HG02798 (cell line): ENCODE measurements at regions not wholly inside any gene's neighbourhood (a gene's known extent, or its start where the extent isn't known, plus 50 kb on each side); places are given as distances from the start of the nearest gene placed in this dataset.

ENCODE experiments used
- ATAC-seq: cut with Tn5 transposase; IDR thresholded peaks from one replicate; pipeline ENCODE4 v1.9.1; 2021; ENCODE audit warnings: mild to moderate bottlenecking; ENCODE audit not compliant: unreplicated experiment, poor library complexity

- no peak for ATAC-seq
Observed at GRCh38 chr1:232273011-232273410, 356.9 kb downstream of the SIPA1L2 start.

- ATAC-seq: no peak
Observed at GRCh38 chr1:232271991-232272589, 357.8 kb downstream of the SIPA1L2 start.

GRCh38 chr1:232271299-232271698, 358.6 kb downstream of the SIPA1L2 start:
- ATAC-seq: no peak

- no peak for ATAC-seq
Observed at GRCh38 chr1:232269988-232270387, 359.9 kb downstream of the SIPA1L2 start.

- ATAC-seq: no peak
Observed at GRCh38 chr1:232267837-232268598, 361.9 kb downstream of the SIPA1L2 start.

GRCh38 chr1:232267092-232267836, 362.7 kb downstream of the SIPA1L2 start:
- no peak for ATAC-seq

GRCh38 chr1:232263452-232263851, 366.5 kb downstream of the SIPA1L2 start:
- ATAC-seq: no peak

GRCh38 chr1:232262991-232263390, 366.9 kb downstream of the SIPA1L2 start:
- no peak for ATAC-seq

- ATAC-seq: no peak
Observed at GRCh38 chr1:232260861-232261260, 369.1 kb downstream of the SIPA1L2 start.

- ATAC-seq: no peak
Observed at GRCh38 chr1:232260045-232260444, 369.9 kb downstream of the SIPA1L2 start.

- ATAC-seq: no peak
Observed at GRCh38 chr1:232259333-232259732, 370.6 kb downstream of the SIPA1L2 start.

GRCh38 chr1:232252546-232253118, 377.3 kb downstream of the SIPA1L2 start:
- no peak for ATAC-seq

- no peak for ATAC-seq
Observed at GRCh38 chr1:232250838-232251237, 379.1 kb downstream of the SIPA1L2 start.

GRCh38 chr1:232249861-232250777, 379.8 kb downstream of the SIPA1L2 start:
- ATAC-seq: no peak

GRCh38 chr1:232249339-232249738, 380.6 kb downstream of the SIPA1L2 start:
- no peak for ATAC-seq

- ATAC-seq: no peak
Observed at GRCh38 chr1:232248276-232248820, 381.6 kb downstream of the SIPA1L2 start.

- no peak for ATAC-seq
Observed at GRCh38 chr1:232247669-232248068, 382.3 kb downstream of the SIPA1L2 start.

- ATAC-seq: no peak
Observed at GRCh38 chr1:232244426-232244825, 385.5 kb downstream of the SIPA1L2 start.

GRCh38 chr1:232239998-232240397, 389.9 kb downstream of the SIPA1L2 start:
- no peak for ATAC-seq

GRCh38 chr1:232239522-232239921, 390.4 kb downstream of the SIPA1L2 start:
- no peak for ATAC-seq
